D721Med (cell line): ENCODE measurements at regions not wholly inside any gene's neighbourhood (a gene's known extent, or its start where the extent isn't known, plus 50 kb on each side); places are given as distances from the start of the nearest gene placed in this dataset.

Experiments used
- DNase-seq: peaks from one replicate; pipeline ENCODE4 v3.0.0; 2011; ENCODE audit warnings: low spot score; ENCODE audit not compliant: insufficient read length
- FAIRE-seq: peaks from 2 replicates; lab custom pipeline; 2011; peaks lifted over from hg19 to GRCh38; lab: Jason Lieb, UNC
- CTCF ChIP-seq: IDR thresholded peaks from 2 replicates; pipeline ENCODE4 v1.5.1; 2012; ENCODE audit warnings: mild to moderate bottlenecking, control low read depth; ENCODE audit not compliant: insufficient read depth; ENCODE audit errors: missing control alignments

- DNase-seq (no peak), FAIRE-seq (no peak)
- no peak for TF ChIP-seq CTCF
Observed at GRCh38 chr18:57921708-57922107, 118.6 kb upstream of the ATP8B1 start.

- no peak for TF ChIP-seq CTCF
- FAIRE-seq, result no peak
Observed at GRCh38 chr18:57920036-57920435, 116.9 kb upstream of the ATP8B1 start.

GRCh38 chr18:57918601-57919000 is 115.5 kb upstream of the ATP8B1 start:
- no peak for TF ChIP-seq CTCF
- FAIRE-seq, result peak; percentile 100
- no peak for DNase-seq

More at GRCh38 chr18:57920036-57920435, 116.9 kb upstream of the ATP8B1 start:
- DNase-seq, result no peak

GRCh38 chr18:57916684-57917083 is 113.6 kb upstream of the ATP8B1 start:
- TF ChIP-seq CTCF, result no peak
- FAIRE-seq (no peak), DNase-seq (no peak)

- peak; percentile 46 for FAIRE-seq
- TF ChIP-seq CTCF, result no peak
- no peak for DNase-seq
Observed at GRCh38 chr18:57915865-57916582, 112.9 kb upstream of the ATP8B1 start.

GRCh38 chr18:57915248-57915647 is 112.1 kb upstream of the ATP8B1 start:
- no peak for TF ChIP-seq CTCF

GRCh38 chr18:57913686-57914085 is 110.6 kb upstream of the ATP8B1 start:
- TF ChIP-seq CTCF, result no peak
- DNase-seq, result no peak
- peak; percentile 44 for FAIRE-seq

More at GRCh38 chr18:57915248-57915647, 112.1 kb upstream of the ATP8B1 start:
- DNase-seq, result no peak
- FAIRE-seq, result peak; percentile 100
